ENCODE measurements at regions not wholly inside any gene's neighbourhood (a gene's known extent, or its start where the extent isn't known, plus 50 kb on each side); places are given as distances from the start of the nearest gene placed in this dataset.

DNA sequence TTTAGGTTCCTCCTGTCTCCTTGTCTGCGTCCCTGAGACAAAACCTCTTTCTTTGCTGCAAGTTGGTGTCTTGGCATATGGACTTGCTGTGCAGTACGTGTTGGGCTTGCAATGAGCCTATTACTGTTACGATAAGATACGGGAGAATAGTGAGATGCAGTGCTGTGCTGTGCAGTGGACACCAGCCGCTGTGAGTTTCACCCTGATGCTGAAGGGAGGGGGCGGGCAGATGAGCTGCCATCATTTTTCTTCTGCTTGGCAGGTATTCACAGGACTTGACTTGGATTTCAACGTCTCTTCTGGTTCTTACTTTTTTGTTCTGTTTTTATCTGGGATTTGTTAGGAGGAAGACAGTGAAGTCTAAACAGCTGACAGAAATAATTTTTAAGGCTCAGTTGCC is 257.1 kb upstream of the PITRM1 start:
- Histone ChIP-seq H3K4me3 (ENCODE audit: low read depth in 1 of 2, low read length in 2 of 2) (no peak overlapping the region), H3K27me3 (ENCODE audit: control insufficient read depth in 1 of 2, insufficient read depth in 2 of 2, low read length in 2 of 2) (no peaks in the 10 kb centered on the region), H3K9ac (ENCODE audit: low read depth in 1 of 2, low read length in 2 of 2) (no peak overlapping the region), H3K4me1 (ENCODE audit: control insufficient read depth in 1 of 2, insufficient read depth in 2 of 2, low read length in 2 of 2) (peaks cover 9 to 10% of the 10 kb centered on the region in 2 donors), H3K36me3 (ENCODE audit: control insufficient read depth in 1 of 2, insufficient read depth in 2 of 2, low read length in 2 of 2) (no peaks in the 10 kb centered on the region), H3K27ac (ENCODE audit: low read depth, low read length) (no peak overlapping the region), H3K9me3 (ENCODE audit: control insufficient read depth in 1 of 2, low read length in 2 of 2) (no peaks in the 10 kb centered on the region)

GRCh38 chr10:3428826-3429225 is 256.2 kb upstream of the PITRM1 start:
- Histone ChIP-seq H3K9ac (ENCODE audit: low read depth in 1 of 2, low read length in 2 of 2) (no peak overlapping the region), H3K27ac (ENCODE audit: low read depth, low read length) (no peak overlapping the region), H3K27me3 (ENCODE audit: control insufficient read depth in 1 of 2, insufficient read depth in 2 of 2, low read length in 2 of 2) (no peaks in the 10 kb centered on the region), H3K9me3 (ENCODE audit: control insufficient read depth in 1 of 2, low read length in 2 of 2) (no peaks in the 10 kb centered on the region), H3K36me3 (ENCODE audit: control insufficient read depth in 1 of 2, insufficient read depth in 2 of 2, low read length in 2 of 2) (no peaks in the 10 kb centered on the region), H3K4me1 (ENCODE audit: control insufficient read depth in 1 of 2, insufficient read depth in 2 of 2, low read length in 2 of 2) (peaks cover 9 to 10% of the 10 kb centered on the region in 2 donors), H3K4me3 (ENCODE audit: low read depth in 1 of 2, low read length in 2 of 2) (no peak overlapping the region)

GRCh38 chr10:3427950-3428354 is 255.4 kb upstream of the PITRM1 start:
- no peak overlapping the region for H3K27ac ChIP-seq (ENCODE audit: low read depth, low read length)
- peaks cover 9 to 10% of the 10 kb centered on the region in 2 donors for H3K4me1 ChIP-seq (ENCODE audit: control insufficient read depth in 1 of 2, insufficient read depth in 2 of 2, low read length in 2 of 2)
- H3K9me3 ChIP-seq (ENCODE audit: control insufficient read depth in 1 of 2, low read length in 2 of 2), result no peaks in the 10 kb centered on the region
- H3K9ac ChIP-seq (ENCODE audit: low read depth in 1 of 2, low read length in 2 of 2), result no peak overlapping the region
- H3K27me3 ChIP-seq (ENCODE audit: control insufficient read depth in 1 of 2, insufficient read depth in 2 of 2, low read length in 2 of 2), result no peaks in the 10 kb centered on the region
- H3K36me3 ChIP-seq (ENCODE audit: control insufficient read depth in 1 of 2, insufficient read depth in 2 of 2, low read length in 2 of 2), result no peaks in the 10 kb centered on the region
- H3K4me3 ChIP-seq (ENCODE audit: low read depth in 1 of 2, low read length in 2 of 2), result no peak overlapping the region

GRCh38 chr10:3427347-3427746 is 254.8 kb upstream of the PITRM1 start:
- no peaks in the 10 kb centered on the region for H3K36me3 ChIP-seq (ENCODE audit: control insufficient read depth in 1 of 2, insufficient read depth in 2 of 2, low read length in 2 of 2)
- no peak overlapping the region for H3K27ac ChIP-seq (ENCODE audit: low read depth, low read length)
- H3K4me1 ChIP-seq (ENCODE audit: control insufficient read depth in 1 of 2, insufficient read depth in 2 of 2, low read length in 2 of 2), result peaks cover 9 to 10% of the 10 kb centered on the region in 2 donors
- no peaks in the 10 kb centered on the region for H3K27me3 ChIP-seq (ENCODE audit: control insufficient read depth in 1 of 2, insufficient read depth in 2 of 2, low read length in 2 of 2)
- no peaks in the 10 kb centered on the region for H3K9me3 ChIP-seq (ENCODE audit: control insufficient read depth in 1 of 2, low read length in 2 of 2)
- no peak overlapping the region for H3K9ac ChIP-seq (ENCODE audit: low read depth in 1 of 2, low read length in 2 of 2)
- H3K4me3 ChIP-seq (ENCODE audit: low read depth in 1 of 2, low read length in 2 of 2), result no peak overlapping the region

DNA sequence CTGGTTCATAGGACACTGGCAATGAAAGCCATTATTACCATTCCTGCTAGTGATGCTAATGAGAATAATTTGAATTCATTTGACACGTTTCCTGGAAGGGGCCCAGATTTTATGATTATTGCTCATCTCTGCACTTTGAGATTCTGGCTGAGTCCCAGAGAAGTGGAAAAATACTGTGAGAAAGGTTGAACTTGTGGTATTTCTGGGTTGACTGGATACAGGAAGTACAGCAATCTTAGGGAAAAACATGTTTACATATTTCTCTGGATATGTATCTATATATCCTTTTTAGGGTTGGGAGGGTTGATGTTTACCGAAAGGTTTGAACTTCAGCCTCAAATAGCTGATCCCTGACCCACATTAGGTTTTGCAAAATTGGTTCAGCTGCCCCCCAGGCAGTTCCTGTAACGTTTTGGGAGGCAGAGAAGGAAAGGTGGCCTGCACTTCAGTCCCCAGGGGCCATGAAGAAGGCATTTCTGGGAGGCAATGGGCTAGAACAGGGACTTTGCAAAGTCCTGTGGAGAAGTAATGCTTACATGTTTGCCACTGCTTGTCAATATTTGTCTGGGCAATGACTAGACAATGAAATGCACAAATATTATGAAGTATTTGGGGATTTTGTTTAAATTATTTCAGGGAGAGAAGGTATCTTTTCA is 253.7 kb upstream of the PITRM1 start:
- no peak overlapping the region for H3K4me3 ChIP-seq (ENCODE audit: low read depth in 1 of 2, low read length in 2 of 2)
- H3K27ac ChIP-seq (ENCODE audit: low read depth, low read length), result no peak overlapping the region
- no peaks in the 10 kb centered on the region for H3K27me3 ChIP-seq (ENCODE audit: control insufficient read depth in 1 of 2, insufficient read depth in 2 of 2, low read length in 2 of 2)
- no peaks in the 10 kb centered on the region for H3K9me3 ChIP-seq (ENCODE audit: control insufficient read depth in 1 of 2, low read length in 2 of 2)
- H3K4me1 ChIP-seq (ENCODE audit: control insufficient read depth in 1 of 2, insufficient read depth in 2 of 2, low read length in 2 of 2), result peaks cover 9 to 10% of the 10 kb centered on the region in 2 donors
- H3K9ac ChIP-seq (ENCODE audit: low read depth in 1 of 2, low read length in 2 of 2), result no peak overlapping the region
- no peaks in the 10 kb centered on the region for H3K36me3 ChIP-seq (ENCODE audit: control insufficient read depth in 1 of 2, insufficient read depth in 2 of 2, low read length in 2 of 2)

DNA sequence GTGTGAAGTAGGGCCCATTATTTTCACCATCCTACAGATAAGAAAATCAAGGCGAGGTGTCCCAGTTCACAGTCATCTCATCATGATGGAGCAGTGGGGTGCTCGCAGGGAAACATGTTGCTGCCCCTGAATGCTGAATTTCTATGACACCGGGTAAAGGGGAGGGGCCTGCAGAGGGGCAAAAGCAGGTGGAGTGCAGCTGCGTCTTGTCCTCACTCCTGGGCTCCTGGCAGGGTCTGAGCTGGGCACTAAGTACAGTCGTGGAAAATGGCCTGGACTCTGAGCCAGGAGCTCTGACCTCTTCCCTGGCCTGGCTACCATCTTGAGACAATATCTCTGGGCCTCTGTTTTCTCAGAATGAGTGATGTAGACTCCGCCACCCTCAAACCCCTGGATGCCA is 253.1 kb upstream of the PITRM1 start:
- Histone ChIP-seq H3K9ac (ENCODE audit: low read depth in 1 of 2, low read length in 2 of 2) (no peak overlapping the region), H3K4me1 (ENCODE audit: control insufficient read depth in 1 of 2, insufficient read depth in 2 of 2, low read length in 2 of 2) (peaks cover 9 to 10% of the 10 kb centered on the region in 2 donors), H3K27me3 (ENCODE audit: control insufficient read depth in 1 of 2, insufficient read depth in 2 of 2, low read length in 2 of 2) (peaks cover 0 to under 1% of the 10 kb centered on the region in 2 donors), H3K27ac (ENCODE audit: low read depth, low read length) (no peak overlapping the region), H3K4me3 (ENCODE audit: low read depth in 1 of 2, low read length in 2 of 2) (no peak overlapping the region), H3K36me3 (ENCODE audit: control insufficient read depth in 1 of 2, insufficient read depth in 2 of 2, low read length in 2 of 2) (no peaks in the 10 kb centered on the region), H3K9me3 (ENCODE audit: control insufficient read depth in 1 of 2, low read length in 2 of 2) (no peaks in the 10 kb centered on the region)

- Histone ChIP-seq H3K4me1 (ENCODE audit: control insufficient read depth in 1 of 2, insufficient read depth in 2 of 2, low read length in 2 of 2) (peaks cover 9 to 10% of the 10 kb centered on the region in 2 donors), H3K9me3 (ENCODE audit: control insufficient read depth in 1 of 2, low read length in 2 of 2) (no peaks in the 10 kb centered on the region), H3K36me3 (ENCODE audit: control insufficient read depth in 1 of 2, insufficient read depth in 2 of 2, low read length in 2 of 2) (no peaks in the 10 kb centered on the region), H3K4me3 (ENCODE audit: low read depth in 1 of 2, low read length in 2 of 2) (no peak overlapping the region), H3K27me3 (ENCODE audit: control insufficient read depth in 1 of 2, insufficient read depth in 2 of 2, low read length in 2 of 2) (peaks cover 0 to 3% of the 10 kb centered on the region in 2 donors), H3K9ac (ENCODE audit: low read depth in 1 of 2, low read length in 2 of 2) (no peak overlapping the region), H3K27ac (ENCODE audit: low read depth, low read length) (no peak overlapping the region)
Observed at GRCh38 chr10:3425261-3425660, 252.7 kb upstream of the PITRM1 start.

DNA sequence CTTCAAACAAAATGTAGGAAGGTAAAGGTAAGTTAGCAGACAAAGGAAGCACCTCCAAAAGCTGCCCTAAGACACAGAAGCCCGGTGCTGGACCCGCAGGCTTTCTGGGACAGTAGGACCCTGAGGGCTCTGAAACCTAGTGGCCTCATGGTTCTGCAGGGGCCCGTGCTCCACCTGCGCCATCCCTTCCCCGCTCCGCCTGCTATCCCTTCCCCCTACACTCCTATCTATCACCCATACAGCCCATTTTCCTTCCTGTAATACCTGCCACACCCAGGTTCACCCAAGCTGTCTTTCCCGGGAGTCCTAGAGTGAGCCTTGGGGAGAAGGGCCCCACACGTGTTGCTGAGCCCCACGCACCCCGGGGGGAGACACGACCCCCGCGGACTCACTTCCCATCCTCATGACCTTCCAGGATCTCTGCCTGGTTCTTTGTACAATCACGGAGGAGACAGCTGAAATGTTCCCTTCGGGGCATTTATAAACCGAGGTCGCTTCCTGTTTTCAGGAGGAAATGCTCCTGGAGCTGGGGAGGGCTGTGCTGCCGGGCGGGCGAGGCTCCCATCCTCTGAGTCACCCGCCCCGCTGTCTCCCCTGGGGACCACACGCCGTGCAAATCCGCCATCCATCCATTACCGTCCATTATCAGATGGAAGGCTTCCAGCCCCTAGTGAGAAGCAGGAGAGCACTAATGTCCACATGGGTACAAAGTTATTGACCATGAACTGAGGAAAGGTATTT is 251.7 kb upstream of the PITRM1 start:
- Histone ChIP-seq H3K4me1 (ENCODE audit: control insufficient read depth in 1 of 2, insufficient read depth in 2 of 2, low read length in 2 of 2) (peaks cover 9 to 10% of the 10 kb centered on the region in 2 donors), H3K27ac (ENCODE audit: low read depth, low read length) (no peak overlapping the region), H3K9me3 (ENCODE audit: control insufficient read depth in 1 of 2, low read length in 2 of 2) (no peaks in the 10 kb centered on the region), H3K27me3 (ENCODE audit: control insufficient read depth in 1 of 2, insufficient read depth in 2 of 2, low read length in 2 of 2) (peaks cover 0 to 3% of the 10 kb centered on the region in 2 donors), H3K9ac (ENCODE audit: low read depth in 1 of 2, low read length in 2 of 2) (no peak overlapping the region), H3K36me3 (ENCODE audit: control insufficient read depth in 1 of 2, insufficient read depth in 2 of 2, low read length in 2 of 2) (no peaks in the 10 kb centered on the region), H3K4me3 (ENCODE audit: low read depth in 1 of 2, low read length in 2 of 2) (no peak overlapping the region)

- H3K9ac ChIP-seq (ENCODE audit: low read depth in 1 of 2, low read length in 2 of 2), result no peak overlapping the region
- H3K27me3 ChIP-seq (ENCODE audit: control insufficient read depth in 1 of 2, insufficient read depth in 2 of 2, low read length in 2 of 2), result peaks cover 0 to 3% of the 10 kb centered on the region in 2 donors
- H3K4me1 ChIP-seq (ENCODE audit: control insufficient read depth in 1 of 2, insufficient read depth in 2 of 2, low read length in 2 of 2), result peaks cover 9 to 10% of the 10 kb centered on the region in 2 donors
- no peaks in the 10 kb centered on the region for H3K9me3 ChIP-seq (ENCODE audit: control insufficient read depth in 1 of 2, low read length in 2 of 2)
- H3K4me3 ChIP-seq (ENCODE audit: low read depth in 1 of 2, low read length in 2 of 2), result no peak overlapping the region
- no peak overlapping the region for H3K27ac ChIP-seq (ENCODE audit: low read depth, low read length)
- no peaks in the 10 kb centered on the region for H3K36me3 ChIP-seq (ENCODE audit: control insufficient read depth in 1 of 2, insufficient read depth in 2 of 2, low read length in 2 of 2)
Observed at GRCh38 chr10:3423384-3423783, 250.8 kb upstream of the PITRM1 start.

DNA sequence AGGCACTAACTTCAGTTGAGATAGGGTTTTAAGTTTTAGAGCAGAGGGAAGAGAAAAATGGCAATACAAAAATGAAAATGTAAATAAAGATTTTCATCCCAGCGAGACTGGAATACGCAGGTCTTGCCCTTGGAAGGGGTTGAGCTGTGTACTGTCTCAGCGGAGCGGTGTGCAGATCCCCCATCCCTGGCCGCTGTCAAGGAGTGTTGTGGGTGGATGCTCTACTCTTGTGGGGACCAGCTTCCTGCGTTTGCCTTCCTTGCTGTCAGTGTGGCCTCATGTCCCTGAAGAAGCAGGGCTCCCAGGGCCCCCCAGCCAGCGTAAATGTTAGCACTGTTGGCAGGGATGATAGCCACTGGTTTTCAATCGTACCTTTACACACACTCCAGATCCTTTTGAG is 249.7 kb upstream of the PITRM1 start:
- Histone ChIP-seq H3K9ac (ENCODE audit: low read depth in 1 of 2, low read length in 2 of 2) (no peak overlapping the region), H3K27me3 (ENCODE audit: control insufficient read depth in 1 of 2, insufficient read depth in 2 of 2, low read length in 2 of 2) (peaks cover 0 to 3% of the 10 kb centered on the region in 2 donors), H3K4me3 (ENCODE audit: low read depth in 1 of 2, low read length in 2 of 2) (no peak overlapping the region), H3K27ac (ENCODE audit: low read depth, low read length) (no peak overlapping the region), H3K4me1 (ENCODE audit: control insufficient read depth in 1 of 2, insufficient read depth in 2 of 2, low read length in 2 of 2) (peaks cover 9 to 10% of the 10 kb centered on the region in 2 donors), H3K36me3 (ENCODE audit: control insufficient read depth in 1 of 2, insufficient read depth in 2 of 2, low read length in 2 of 2) (no peaks in the 10 kb centered on the region), H3K9me3 (ENCODE audit: control insufficient read depth in 1 of 2, low read length in 2 of 2) (no peaks in the 10 kb centered on the region)

All from duodenal mucosa (tissue), 2 donors.